ENCODE measurements at regions not wholly inside any gene's neighbourhood (a gene's known extent, or its start where the extent isn't known, plus 50 kb on each side); places are given as distances from the start of the nearest gene placed in this dataset.

GRCh38 chr6:155708100-155708499 lies 252.5 kb upstream of the NOX3 start:
- TF ChIP-seq CTCF (IDR thresholded peaks at IDR 0.05) (no peak), POLR2A (IDR thresholded peaks at IDR 0.05) (no peak)

Data from body of pancreas (tissue), 4 donors.